Mucosa of descending colon (tissue), 3 donors: ENCODE measurements at regions not wholly inside any gene's neighbourhood (a gene's known extent, or its start where the extent isn't known, plus 50 kb on each side); places are given as distances from the start of the nearest gene placed in this dataset.
A peak's percentile ranks its signal among the peaks of the same experiment; 100 is the strongest.

Experiments
- ATAC-seq: fragments of 200-7000 bp; cut with Tn5 transposase; one replicate; pipeline ENCODE4 v1.9.1; 2020; ENCODE audit warnings: mild to moderate bottlenecking, moderate library complexity
- DNase-seq, 3 donors: peaks; one replicate each; pipeline ENCODE4 v3.0.0-alpha.2; 2020
- H3K36me3 ChIP-seq: fragments of 200-600 bp; one replicate; pipeline ENCODE4 v1.8.0; 2021; ENCODE audit warnings: low read depth, mild to moderate bottlenecking
- H3K4me1 ChIP-seq: fragments of 200-600 bp; one replicate; pipeline ENCODE4 v1.8.0; 2021; ENCODE audit warnings: low read depth, mild to moderate bottlenecking
- H3K4me3 ChIP-seq: fragments of 200-600 bp; one replicate; pipeline ENCODE4 v1.8.0; 2021; ENCODE audit warnings: mild to moderate bottlenecking
- H3K9me3 ChIP-seq: fragments of 200-600 bp; one replicate; pipeline ENCODE4 v1.8.0; 2021; ENCODE audit warnings: mild to moderate bottlenecking
- intact Hi-C, 2 donors: fragments of 100-400 bp; cut with DNase I in 1 of 2; cut with micrococcal nuclease in 1 of 2; formaldehyde crosslinking; loops; one replicate each; pipeline versions ENCODE4 v1.11.0 to v1.11.1; 2022; cut with DNase I, micrococcal nuclease
- TF ChIP-seq, protein P1 (sequence below): fragments of 200-600 bp; IDR thresholded peaks from one replicate; pipeline ENCODE4 v1.8.0; 2022; ENCODE audit warnings: antibody characterized with exemption, mild to moderate bottlenecking
- donor health status: DM: no; HTN: no; CAD: no; lungs with moderate emphysema.
- donor health status: DM: no; HTN: no; CAD: no.
- donor health status: DM: no; HTN: yes; CAD: no.

DNA sequence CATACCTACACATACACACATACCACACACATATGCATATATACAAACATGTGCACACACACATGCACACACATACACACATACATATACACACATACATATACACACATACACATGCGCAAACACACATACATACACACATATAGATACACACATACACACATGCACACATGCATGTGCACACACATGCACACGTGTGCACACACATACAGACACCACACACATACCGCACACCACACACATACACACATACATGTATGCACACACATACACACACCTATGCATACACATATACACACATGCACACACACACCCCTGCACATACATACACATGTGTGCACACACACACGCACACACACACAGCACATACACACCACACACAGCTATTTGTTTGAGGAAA, 236.5 kb downstream of the WDR11 start:
- TF ChIP-seq, protein P1, sequence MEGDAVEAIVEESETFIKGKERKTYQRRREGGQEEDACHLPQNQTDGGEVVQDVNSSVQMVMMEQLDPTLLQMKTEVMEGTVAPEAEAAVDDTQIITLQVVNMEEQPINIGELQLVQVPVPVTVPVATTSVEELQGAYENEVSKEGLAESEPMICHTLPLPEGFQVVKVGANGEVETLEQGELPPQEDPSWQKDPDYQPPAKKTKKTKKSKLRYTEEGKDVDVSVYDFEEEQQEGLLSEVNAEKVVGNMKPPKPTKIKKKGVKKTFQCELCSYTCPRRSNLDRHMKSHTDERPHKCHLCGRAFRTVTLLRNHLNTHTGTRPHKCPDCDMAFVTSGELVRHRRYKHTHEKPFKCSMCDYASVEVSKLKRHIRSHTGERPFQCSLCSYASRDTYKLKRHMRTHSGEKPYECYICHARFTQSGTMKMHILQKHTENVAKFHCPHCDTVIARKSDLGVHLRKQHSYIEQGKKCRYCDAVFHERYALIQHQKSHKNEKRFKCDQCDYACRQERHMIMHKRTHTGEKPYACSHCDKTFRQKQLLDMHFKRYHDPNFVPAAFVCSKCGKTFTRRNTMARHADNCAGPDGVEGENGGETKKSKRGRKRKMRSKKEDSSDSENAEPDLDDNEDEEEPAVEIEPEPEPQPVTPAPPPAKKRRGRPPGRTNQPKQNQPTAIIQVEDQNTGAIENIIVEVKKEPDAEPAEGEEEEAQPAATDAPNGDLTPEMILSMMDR, result no peak
- H3K4me3 ChIP-seq, result no peak overlapping the region
- no peak for DNase-seq
- no peaks in the 10 kb centered on the region for H3K36me3 ChIP-seq
- ATAC-seq, result no peak
- no peaks in the 10 kb centered on the region for H3K9me3 ChIP-seq
- intact Hi-C loops, result no loop called here
- peaks cover 7% of the 10 kb centered on the region for H3K4me1 ChIP-seq

DNA sequence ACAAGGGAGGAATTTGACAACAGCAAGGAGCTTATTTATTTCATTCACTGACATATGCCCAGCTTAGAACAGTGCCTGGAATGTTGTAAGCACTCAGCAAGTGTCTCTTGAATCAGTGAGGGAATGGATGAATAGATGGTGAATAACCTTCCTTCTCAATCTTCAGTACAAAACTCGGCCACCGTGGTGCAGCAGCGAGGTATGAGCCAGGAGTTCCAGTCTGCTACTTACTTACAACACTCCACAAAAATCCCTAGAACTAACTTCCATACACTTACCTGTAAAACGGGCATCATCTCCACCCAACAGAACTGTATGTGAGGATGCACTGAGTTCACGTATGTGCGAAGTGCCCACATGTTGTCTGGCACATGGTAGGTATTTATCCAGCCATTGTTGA, 237.4 kb downstream of the WDR11 start:
- TF ChIP-seq, protein P1, result no peak
- ATAC-seq, result peak; percentile 47
- Histone ChIP-seq H3K9me3 (no peaks in the 10 kb centered on the region), H3K36me3 (no peaks in the 10 kb centered on the region), H3K4me3 (no peak overlapping the region), H3K4me1 (peaks cover 7% of the 10 kb centered on the region)
- peak in 1 of 3 donors; percentile 44 for DNase-seq
- intact Hi-C loops, result no loop called here

DNA sequence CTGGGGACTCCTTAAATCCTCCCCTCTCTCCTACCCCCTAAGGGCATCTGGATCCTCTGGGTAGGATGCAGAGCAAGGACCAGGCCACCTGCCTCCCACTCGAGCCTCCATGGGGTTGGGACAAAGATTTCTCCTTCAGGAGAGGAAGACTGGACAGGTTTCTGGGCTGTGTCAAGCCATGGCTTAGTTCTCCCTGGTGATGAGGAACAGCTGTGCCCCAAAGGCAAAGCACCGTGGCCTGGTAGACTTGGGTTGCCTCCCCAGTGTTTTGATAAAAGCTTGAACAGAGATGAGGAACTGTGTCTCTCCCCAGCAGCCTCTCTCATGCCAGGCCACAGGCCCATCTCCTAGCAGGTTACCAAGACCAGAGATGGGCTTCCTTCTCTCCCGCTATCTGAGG, 238.3 kb downstream of the WDR11 start:
- intact Hi-C loops, result no loop called here
- no peak for ATAC-seq
- TF ChIP-seq, protein P1, result no peak

DNA sequence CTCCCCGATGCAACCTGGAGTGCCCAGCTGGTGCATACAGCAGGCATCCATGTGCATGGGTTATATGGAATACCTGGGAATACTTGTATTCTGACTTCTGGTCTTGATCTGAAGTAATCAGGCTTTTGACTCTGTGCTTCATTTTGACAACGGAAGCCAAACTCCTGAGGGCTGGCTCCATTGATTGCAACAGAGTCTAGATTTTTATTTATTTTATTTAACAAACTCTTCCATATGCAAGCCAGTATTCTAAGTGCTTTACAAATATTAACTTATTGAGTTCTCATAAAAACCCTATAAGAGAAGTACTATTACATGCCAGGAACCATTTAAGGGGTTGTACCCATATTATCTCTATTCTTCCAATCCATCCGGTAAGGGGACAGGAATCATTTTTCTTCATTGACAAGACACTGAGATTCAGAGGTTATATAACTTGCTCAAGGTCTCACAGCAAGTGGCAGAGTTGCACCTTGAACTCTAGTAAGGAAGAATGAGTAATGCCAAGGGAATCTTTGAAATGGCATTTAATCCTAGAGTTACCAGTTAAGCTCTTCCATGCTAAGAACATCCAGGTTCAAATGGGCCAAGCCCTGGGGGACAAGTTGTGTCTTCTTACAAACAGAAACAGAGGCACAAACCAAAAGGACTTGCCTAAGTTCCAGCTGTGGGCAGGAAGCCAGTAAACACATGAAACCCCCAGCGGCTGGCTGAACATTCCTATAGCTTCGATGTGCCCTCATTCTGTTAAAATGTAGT, 241.0 kb downstream of the WDR11 start:
- Histone ChIP-seq H3K4me1 (peaks cover 7% of the 10 kb centered on the region), H3K36me3 (no peaks in the 10 kb centered on the region), H3K4me3 (no peak overlapping the region), H3K9me3 (no peaks in the 10 kb centered on the region)
- ATAC-seq, result peak; percentile 87
- TF ChIP-seq, protein P1, result no peak
- intact Hi-C loops, result no loop called here
- no peak for DNase-seq

More for the DNA sequence above, 238.3 kb downstream of the WDR11 start:
- Histone ChIP-seq H3K36me3 (no peaks in the 10 kb centered on the region), H3K4me3 (no peak overlapping the region), H3K9me3 (no peaks in the 10 kb centered on the region), H3K4me1 (peaks cover 7% of the 10 kb centered on the region)
- DNase-seq, result no peak

DNA sequence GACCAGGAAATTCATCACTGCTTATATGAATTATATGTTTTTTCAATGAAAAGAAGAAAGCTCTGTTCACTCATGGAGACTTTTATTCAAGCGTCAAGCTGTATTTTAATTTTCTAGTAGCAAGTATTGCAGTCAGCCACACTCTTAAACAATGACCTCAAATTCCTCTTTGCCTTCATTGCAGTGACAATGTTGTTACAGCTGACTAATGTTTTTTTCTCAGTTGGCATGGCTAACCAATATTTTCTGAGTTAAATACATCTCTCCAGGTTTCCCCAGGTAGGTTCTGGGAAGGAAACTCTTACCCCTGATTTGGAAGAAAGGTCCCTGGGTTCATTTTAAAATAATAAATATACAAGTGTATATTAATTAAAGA, 241.5 kb downstream of the WDR11 start:
- no peaks in the 10 kb centered on the region for H3K36me3 ChIP-seq
- no peak overlapping the region for H3K4me3 ChIP-seq
- no peaks in the 10 kb centered on the region for H3K9me3 ChIP-seq
- TF ChIP-seq, protein P1, result no peak
- ATAC-seq, result no peak
- DNase-seq, result no peak
- H3K4me1 ChIP-seq, result peaks cover 7% of the 10 kb centered on the region
- intact Hi-C loops, result no loop called here
